Activated naive CD8-positive, alpha-beta T cell treated with anti-CD3 and anti-CD28 coated beads, Interleukin-2, amount 50 U/mL, for 24 hours (primary cell): ENCODE measurements at regions not wholly inside any gene's neighbourhood (a gene's known extent, or its start where the extent isn't known, plus 50 kb on each side); places are given as distances from the start of the nearest gene placed in this dataset.

Experiments
- ATAC-seq: fragments of 150-1000 bp; cut with Tn5 transposase; one replicate; pipeline ENCODE4 v1.10.0; 2021
- DNase-seq: peaks from one replicate; pipeline ENCODE4 v3.0.0; 2021
- H3K27ac Mint-ChIP-seq: one replicate; pipeline ENCODE4 v1.8.0; 2021; ENCODE audit warnings: mild to moderate bottlenecking, mixed read lengths
- H3K27me3 Mint-ChIP-seq: one replicate; pipeline ENCODE4 v1.8.0; 2021; ENCODE audit warnings: mixed read lengths
- H3K36me3 Mint-ChIP-seq: one replicate; pipeline ENCODE4 v1.8.0; 2021; ENCODE audit warnings: low read depth, mixed read lengths
- H3K4me1 Mint-ChIP-seq: one replicate; pipeline ENCODE4 v1.8.0; 2021; ENCODE audit warnings: mixed read lengths
- H3K4me3 Mint-ChIP-seq: one replicate; pipeline ENCODE4 v1.8.0; 2021; ENCODE audit warnings: mild to moderate bottlenecking, moderate library complexity, mixed read lengths
- H3K9me3 Mint-ChIP-seq: one replicate; pipeline ENCODE4 v1.8.0; 2021; ENCODE audit warnings: mixed read lengths

DNA sequence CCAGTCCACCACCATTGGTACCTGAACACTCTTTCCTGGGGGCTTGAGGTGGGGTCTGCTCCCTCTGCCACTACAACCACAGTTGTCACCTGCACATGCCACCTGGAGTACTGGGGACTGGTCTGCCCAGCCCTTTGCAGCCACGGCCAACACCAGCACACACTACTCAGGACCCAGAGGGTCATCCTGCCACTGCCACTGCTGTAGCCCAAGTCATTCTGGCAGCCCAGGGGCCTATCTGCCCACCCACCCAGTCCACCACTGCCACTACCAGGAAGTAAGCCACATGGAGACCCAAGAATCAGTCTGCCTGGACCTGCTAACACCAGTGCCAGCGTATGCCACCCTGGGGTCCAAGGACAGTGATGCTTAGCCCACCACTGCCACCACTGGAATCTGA lies 302.4 kb upstream of the TRPC7 start:
- no peaks in the 10 kb centered on the region for H3K27me3 Mint-ChIP-seq
- no peaks in the 10 kb centered on the region for H3K9me3 Mint-ChIP-seq
- no peaks in the 10 kb centered on the region for H3K36me3 Mint-ChIP-seq
- H3K4me1 Mint-ChIP-seq, result no peaks in the 10 kb centered on the region
- no peak overlapping the region for H3K4me3 Mint-ChIP-seq
- no peak for DNase-seq
- ATAC-seq, result no peak
- no peak overlapping the region for H3K27ac Mint-ChIP-seq

DNA sequence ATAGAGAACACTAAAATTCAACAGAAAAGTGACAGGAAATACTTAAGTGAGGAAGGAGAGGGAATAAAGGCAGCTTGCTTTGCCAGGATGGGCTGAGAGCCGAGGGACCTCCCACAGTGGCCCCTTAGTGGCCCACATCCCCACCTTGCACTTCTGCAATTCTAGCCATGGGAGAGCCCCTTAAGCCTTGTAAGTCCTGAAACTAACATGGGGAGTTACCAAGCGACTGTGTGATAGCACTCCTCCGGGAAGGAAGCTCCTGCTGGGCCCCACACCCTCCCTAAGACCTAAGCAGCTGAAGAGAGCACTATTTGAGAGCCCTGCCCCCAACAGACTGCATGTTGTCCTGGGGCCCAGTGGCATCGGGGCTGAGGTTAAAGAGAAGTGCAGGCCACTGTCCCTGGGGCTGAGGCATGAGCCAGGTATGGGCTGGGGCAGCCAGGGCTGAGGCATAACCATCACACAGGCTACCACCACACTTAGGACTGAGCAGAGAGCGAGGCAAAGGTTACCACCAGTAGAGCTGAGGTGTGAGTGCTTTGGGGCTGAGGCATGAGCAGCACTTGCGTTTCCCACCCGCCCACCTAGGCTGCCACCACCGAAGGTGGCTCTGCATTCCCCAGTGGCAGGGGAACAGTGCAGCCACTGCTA lies 301.8 kb upstream of the TRPC7 start:
- Mint-ChIP-seq H3K4me1 (no peaks in the 10 kb centered on the region), H3K9me3 (no peaks in the 10 kb centered on the region), H3K27ac (no peak overlapping the region), H3K36me3 (no peaks in the 10 kb centered on the region), H3K4me3 (no peak overlapping the region), H3K27me3 (no peaks in the 10 kb centered on the region)
- DNase-seq, result no peak
- no peak for ATAC-seq

DNA sequence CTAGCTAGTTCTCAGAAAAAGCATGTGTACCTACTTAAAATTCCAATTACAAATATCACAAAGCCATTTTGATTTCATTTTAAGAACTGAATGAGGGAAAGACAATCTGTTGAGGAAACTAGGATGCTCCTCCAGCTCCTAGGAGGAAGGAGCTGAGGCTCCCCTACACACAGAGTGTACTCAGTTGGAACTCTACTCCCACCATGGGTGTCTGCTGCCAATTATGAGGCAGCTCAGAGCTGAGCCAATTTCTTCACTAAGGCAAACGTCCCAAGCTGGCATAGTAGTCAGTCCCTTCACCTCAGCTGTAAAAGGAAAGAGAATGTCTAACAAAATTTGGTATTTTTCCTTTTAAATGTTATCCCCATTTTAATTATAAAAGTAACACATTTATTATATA lies 300.0 kb upstream of the TRPC7 start:
- H3K4me3 Mint-ChIP-seq, result no peak overlapping the region
- no peak for ATAC-seq

GRCh38 chr5:136661026-136661425 lies 295.7 kb upstream of the TRPC7 start:
- Mint-ChIP-seq H3K9me3 (no peaks in the 10 kb centered on the region), H3K4me1 (no peaks in the 10 kb centered on the region), H3K4me3 (no peak overlapping the region), H3K27ac (no peak overlapping the region), H3K27me3 (no peaks in the 10 kb centered on the region), H3K36me3 (no peaks in the 10 kb centered on the region)
- DNase-seq (no peak), ATAC-seq (no peak)

More for the DNA sequence above, 300.0 kb upstream of the TRPC7 start:
- Mint-ChIP-seq H3K4me1 (no peaks in the 10 kb centered on the region), H3K36me3 (no peaks in the 10 kb centered on the region), H3K27me3 (no peaks in the 10 kb centered on the region), H3K27ac (no peak overlapping the region), H3K9me3 (no peaks in the 10 kb centered on the region)
- no peak for DNase-seq

GRCh38 chr5:136656811-136657210 lies 291.5 kb upstream of the TRPC7 start:
- Mint-ChIP-seq H3K4me1 (no peaks in the 10 kb centered on the region), H3K9me3 (peaks cover 4% of the 10 kb centered on the region), H3K4me3 (no peak overlapping the region), H3K36me3 (no peaks in the 10 kb centered on the region), H3K27ac (no peak overlapping the region), H3K27me3 (no peaks in the 10 kb centered on the region)
- no peak for ATAC-seq
- no peak for DNase-seq

DNA sequence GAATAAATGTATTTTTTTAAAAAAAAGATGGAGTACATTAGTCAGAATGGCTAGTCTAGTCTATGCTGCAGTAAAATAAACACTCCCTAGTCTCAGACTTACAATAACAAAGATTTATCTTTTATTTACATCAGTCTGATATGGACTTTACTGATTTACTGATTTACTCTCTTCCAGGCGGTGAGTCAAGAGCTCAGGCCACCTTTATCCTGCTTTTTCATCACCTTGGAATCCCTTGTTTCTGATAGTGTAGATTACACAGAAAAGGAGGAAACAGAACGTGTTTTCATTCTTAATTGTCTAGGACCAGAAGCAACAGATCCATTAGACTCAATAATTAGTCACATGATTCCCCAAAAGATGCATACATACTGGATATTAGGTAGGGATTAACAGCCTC lies 290.1 kb upstream of the TRPC7 start:
- H3K27ac Mint-ChIP-seq, result no peak overlapping the region
- H3K9me3 Mint-ChIP-seq, result peaks cover 4% of the 10 kb centered on the region
- DNase-seq, result no peak
- no peaks in the 10 kb centered on the region for H3K36me3 Mint-ChIP-seq
- no peak for ATAC-seq
- no peak overlapping the region for H3K4me3 Mint-ChIP-seq
- no peaks in the 10 kb centered on the region for H3K4me1 Mint-ChIP-seq
- no peaks in the 10 kb centered on the region for H3K27me3 Mint-ChIP-seq

DNA sequence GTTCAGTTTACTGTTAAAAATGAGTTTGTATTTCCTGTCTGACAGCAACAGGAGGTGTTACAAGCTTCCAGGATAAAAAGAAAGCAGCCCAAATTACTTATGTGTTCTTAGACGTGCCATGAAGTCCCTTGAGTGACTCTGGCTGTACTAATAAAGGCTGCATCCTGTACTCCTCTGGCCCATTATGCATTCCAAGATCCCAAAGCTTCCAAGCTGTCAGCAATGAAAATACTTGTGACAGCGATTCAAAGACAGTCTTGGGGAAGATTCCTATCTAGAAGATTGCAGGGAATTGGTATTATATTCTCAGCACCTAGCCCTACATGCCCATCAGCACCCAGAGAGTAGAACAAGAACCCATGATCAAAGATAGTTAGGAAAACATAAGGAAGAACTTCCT lies 281.6 kb upstream of the TRPC7 start:
- Mint-ChIP-seq H3K27ac (no peak overlapping the region), H3K4me1 (no peaks in the 10 kb centered on the region), H3K36me3 (no peaks in the 10 kb centered on the region), H3K27me3 (no peaks in the 10 kb centered on the region), H3K4me3 (no peak overlapping the region), H3K9me3 (no peaks in the 10 kb centered on the region)
- DNase-seq, result no peak
- ATAC-seq, result no peak

DNA sequence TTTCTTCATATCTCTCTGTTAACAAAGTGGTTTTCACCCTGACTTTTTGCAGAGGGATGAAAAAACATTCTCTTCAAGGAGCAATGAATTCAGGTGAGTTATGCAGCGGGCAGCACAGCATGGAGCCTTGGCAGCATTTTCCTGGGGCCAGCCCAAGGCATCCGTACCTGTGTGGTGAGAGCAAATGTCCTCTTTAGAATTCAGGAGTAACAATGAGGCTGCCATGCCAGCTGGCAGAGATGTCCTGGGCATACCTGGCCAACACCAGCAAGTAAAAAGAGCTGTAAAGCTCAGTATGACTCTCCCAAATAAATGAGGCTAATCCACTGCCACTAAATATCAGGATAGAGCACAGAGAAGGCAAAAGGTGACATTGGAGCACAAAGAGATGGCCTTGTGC lies 277.6 kb upstream of the TRPC7 start:
- no peak overlapping the region for H3K4me3 Mint-ChIP-seq
- DNase-seq (no peak), ATAC-seq (no peak)
- no peak overlapping the region for H3K27ac Mint-ChIP-seq
- no peaks in the 10 kb centered on the region for H3K36me3 Mint-ChIP-seq
- H3K9me3 Mint-ChIP-seq, result no peaks in the 10 kb centered on the region
- H3K27me3 Mint-ChIP-seq, result no peaks in the 10 kb centered on the region
- H3K4me1 Mint-ChIP-seq, result no peaks in the 10 kb centered on the region

DNA sequence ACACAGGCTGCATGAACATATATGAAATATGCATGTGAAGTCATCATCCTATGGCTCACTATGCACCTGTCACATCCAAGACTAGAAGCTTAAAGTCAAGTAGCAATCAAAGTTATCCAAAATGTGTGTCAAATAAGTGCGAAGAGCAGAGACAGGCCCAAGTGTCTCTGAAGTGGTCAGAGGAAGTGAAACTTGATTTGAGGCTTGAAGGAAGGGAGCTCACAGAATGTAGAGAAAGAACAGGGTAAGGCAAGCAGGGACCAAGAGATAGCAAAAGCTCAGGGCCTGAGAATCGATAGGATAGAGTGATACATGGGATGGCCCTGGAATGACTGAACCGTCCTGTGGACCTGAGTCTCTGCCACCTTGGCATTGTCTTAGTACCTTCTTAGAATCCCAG lies 274.3 kb upstream of the TRPC7 start:
- Mint-ChIP-seq H3K9me3 (no peaks in the 10 kb centered on the region), H3K27ac (no peak overlapping the region), H3K36me3 (no peaks in the 10 kb centered on the region), H3K4me3 (no peak overlapping the region), H3K27me3 (no peaks in the 10 kb centered on the region), H3K4me1 (no peaks in the 10 kb centered on the region)
- DNase-seq (no peak), ATAC-seq (no peak)

- DNase-seq (no peak), ATAC-seq (no peak)
- H3K27me3 Mint-ChIP-seq, result no peaks in the 10 kb centered on the region
- no peaks in the 10 kb centered on the region for H3K9me3 Mint-ChIP-seq
- no peaks in the 10 kb centered on the region for H3K4me1 Mint-ChIP-seq
- H3K36me3 Mint-ChIP-seq, result no peaks in the 10 kb centered on the region
- no peak overlapping the region for H3K27ac Mint-ChIP-seq
- H3K4me3 Mint-ChIP-seq, result no peak overlapping the region
Observed at GRCh38 chr5:136638084-136638483, 272.7 kb upstream of the TRPC7 start.

DNA sequence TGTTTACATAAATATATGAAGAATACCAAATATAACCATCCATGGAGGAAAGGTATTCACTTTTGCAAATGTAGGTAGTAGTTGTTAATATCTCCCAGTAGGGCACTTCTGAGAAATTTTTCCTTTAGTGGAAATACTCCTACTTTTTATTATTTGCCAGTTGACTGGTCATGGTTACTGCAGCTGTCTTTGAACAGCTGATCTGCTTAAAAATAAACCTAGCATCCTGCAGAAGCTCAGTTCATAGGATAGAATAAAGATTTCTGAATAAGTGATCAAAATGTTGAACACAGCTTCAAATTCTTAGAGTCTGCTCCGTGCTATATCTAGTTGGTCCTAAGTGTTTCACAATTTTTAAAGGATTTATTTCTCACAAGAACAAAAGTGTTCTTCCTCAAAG lies 270.7 kb upstream of the TRPC7 start:
- no peak for ATAC-seq
- no peaks in the 10 kb centered on the region for H3K36me3 Mint-ChIP-seq
- no peak overlapping the region for H3K27ac Mint-ChIP-seq
- no peak for DNase-seq
- H3K4me3 Mint-ChIP-seq, result no peak overlapping the region
- no peaks in the 10 kb centered on the region for H3K9me3 Mint-ChIP-seq
- no peaks in the 10 kb centered on the region for H3K27me3 Mint-ChIP-seq
- H3K4me1 Mint-ChIP-seq, result no peaks in the 10 kb centered on the region

- H3K27me3 Mint-ChIP-seq, result no peaks in the 10 kb centered on the region
- no peaks in the 10 kb centered on the region for H3K36me3 Mint-ChIP-seq
- ATAC-seq, result no peak
- no peak overlapping the region for H3K27ac Mint-ChIP-seq
- no peak overlapping the region for H3K4me3 Mint-ChIP-seq
- no peak for DNase-seq
- H3K4me1 Mint-ChIP-seq, result no peaks in the 10 kb centered on the region
- peaks cover 8% of the 10 kb centered on the region for H3K9me3 Mint-ChIP-seq
Observed at GRCh38 chr5:136631186-136631585, 265.8 kb upstream of the TRPC7 start.

- Mint-ChIP-seq H3K9me3 (peaks cover 8% of the 10 kb centered on the region), H3K36me3 (no peaks in the 10 kb centered on the region), H3K4me1 (no peaks in the 10 kb centered on the region), H3K27ac (no peak overlapping the region), H3K27me3 (no peaks in the 10 kb centered on the region), H3K4me3 (no peak overlapping the region)
- DNase-seq, result no peak
- ATAC-seq, result no peak
Observed at GRCh38 chr5:136629125-136629792, 263.9 kb upstream of the TRPC7 start.

DNA sequence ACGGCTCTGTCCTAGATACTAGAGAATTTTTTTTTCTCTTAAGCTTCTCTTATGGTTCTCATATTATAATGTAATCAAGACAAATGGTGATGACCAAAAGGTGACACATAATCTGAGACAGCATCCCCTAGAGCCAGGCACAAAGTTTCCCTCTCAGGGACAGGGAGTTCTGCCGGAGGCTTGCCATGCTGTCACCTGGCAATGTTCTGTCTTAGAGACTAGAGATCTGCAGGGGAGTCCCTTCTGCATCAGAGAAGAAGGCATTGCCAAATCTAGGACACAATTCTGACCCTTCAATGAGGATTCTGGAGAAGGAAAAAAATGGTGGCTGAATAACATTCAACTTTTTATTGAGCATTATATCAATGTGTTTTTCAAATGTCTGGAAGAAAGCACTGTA lies 261.2 kb upstream of the TRPC7 start:
- Mint-ChIP-seq H3K36me3 (no peaks in the 10 kb centered on the region), H3K27ac (no peak overlapping the region), H3K27me3 (no peaks in the 10 kb centered on the region), H3K4me3 (no peak overlapping the region), H3K9me3 (peaks cover 11% of the 10 kb centered on the region), H3K4me1 (no peaks in the 10 kb centered on the region)
- no peak for ATAC-seq
- no peak for DNase-seq

DNA sequence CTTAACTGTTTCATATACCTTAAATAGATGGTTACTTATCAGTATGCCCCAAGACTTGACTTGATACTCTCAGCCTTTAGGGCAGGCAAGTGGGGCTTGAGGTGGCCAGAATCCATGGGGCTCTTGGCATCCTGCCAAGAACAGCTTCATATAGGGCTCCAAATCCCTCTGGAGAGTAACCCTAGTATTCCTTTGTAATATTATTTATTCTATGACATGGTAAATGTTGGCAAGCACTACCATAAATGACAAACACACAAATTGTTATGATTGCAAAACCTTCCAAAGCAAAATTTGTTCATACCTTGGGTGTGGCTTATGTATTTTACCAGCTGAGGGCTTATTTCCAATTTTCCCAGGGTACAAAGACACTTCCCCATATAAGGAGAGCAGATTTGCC lies 257.4 kb upstream of the TRPC7 start:
- Mint-ChIP-seq H3K36me3 (no peaks in the 10 kb centered on the region), H3K4me1 (no peaks in the 10 kb centered on the region), H3K4me3 (no peak overlapping the region), H3K9me3 (peaks cover 6% of the 10 kb centered on the region), H3K27me3 (no peaks in the 10 kb centered on the region), H3K27ac (no peak overlapping the region)
- ATAC-seq, result no peak
- DNase-seq, result no peak

- Mint-ChIP-seq H3K9me3 (peaks cover 3% of the 10 kb centered on the region), H3K27ac (no peak overlapping the region), H3K27me3 (no peaks in the 10 kb centered on the region), H3K36me3 (no peaks in the 10 kb centered on the region), H3K4me3 (no peak overlapping the region), H3K4me1 (no peaks in the 10 kb centered on the region)
- ATAC-seq (no peak), DNase-seq (no peak)
Observed at GRCh38 chr5:136621743-136622142, 256.4 kb upstream of the TRPC7 start.
